Urinary bladder (tissue), 3 donors: ENCODE measurements at regions not wholly inside any gene's neighbourhood (a gene's known extent, or its start where the extent isn't known, plus 50 kb on each side); places are given as distances from the start of the nearest gene placed in this dataset.

ENCODE experiments used
- DNase-seq: peaks from one replicate; pipeline ENCODE4 v3.0.0-alpha.2; 2015; ENCODE audit errors: extremely low spot score
- H3K27ac ChIP-seq: one replicate; pipeline ENCODE4 v1.5.1; 2013; ENCODE audit warnings: low read depth, mild to moderate bottlenecking, moderate library complexity
- H3K36me3 ChIP-seq: one replicate; pipeline ENCODE4 v1.6.1; 2013; ENCODE audit warnings: mild to moderate bottlenecking, moderate library complexity; ENCODE audit not compliant: insufficient read depth
- H3K4me1 ChIP-seq: one replicate; pipeline ENCODE4 v1.6.1; 2013; ENCODE audit warnings: mild to moderate bottlenecking, moderate library complexity; ENCODE audit not compliant: insufficient read depth
- H3K4me3 ChIP-seq: one replicate; pipeline ENCODE4 v1.5.1; 2013; ENCODE audit warnings: low read depth, low read length
- WGBS: extraction: QIAGEN DNeasy Blood & Tissue Kit; methylation state at CpG from one replicate; pipeline ENCODE4 v1.1.7; 2013; 5-methylcytosine and 5-hydroxymethylcytosine counted together
- donor health status: healthy with polysubstance abuse.
- donor health status: healthy.

GRCh38 chr9:14511452-14511851 is 181.8 kb downstream of the ZDHHC21 start:
- Histone ChIP-seq H3K4me1 (no peaks in the 10 kb centered on the region), H3K4me3 (no peak overlapping the region)

GRCh38 chr9:14508884-14509283 is 184.3 kb downstream of the ZDHHC21 start:
- no peaks in the 10 kb centered on the region for H3K4me1 ChIP-seq
- H3K36me3 ChIP-seq, result no peaks in the 10 kb centered on the region
- H3K27ac ChIP-seq, result no peak overlapping the region
- no peak for DNase-seq
- WGBS, result 70% methylated on average over 2 of the region's 2 CpGs
- H3K4me3 ChIP-seq, result no peak overlapping the region

More at GRCh38 chr9:14511452-14511851, 181.8 kb downstream of the ZDHHC21 start:
- H3K27ac ChIP-seq, result no peak overlapping the region
- no peak for DNase-seq
- no peaks in the 10 kb centered on the region for H3K36me3 ChIP-seq

GRCh38 chr9:14501366-14501765 is 187.4 kb upstream of the NFIB start:
- WGBS, result 81% methylated on average over 4 of the region's 4 CpGs
- Histone ChIP-seq H3K36me3 (no peaks in the 10 kb centered on the region), H3K27ac (no peak overlapping the region), H3K4me1 (no peaks in the 10 kb centered on the region), H3K4me3 (no peak overlapping the region)
- no peak for DNase-seq

- Histone ChIP-seq H3K27ac (no peak overlapping the region), H3K4me1 (no peaks in the 10 kb centered on the region), H3K4me3 (no peak overlapping the region), H3K36me3 (no peaks in the 10 kb centered on the region)
- no peak for DNase-seq
- 72% methylated on average over 9 of the region's 9 CpGs for WGBS
These were observed 186.8 kb upstream of the NFIB start for GRCh38 chr9:14500705-14501104.

- Histone ChIP-seq H3K27ac (no peak overlapping the region), H3K4me3 (no peak overlapping the region), H3K36me3 (no peaks in the 10 kb centered on the region), H3K4me1 (no peaks in the 10 kb centered on the region)
- no peak for DNase-seq
- 93% methylated on average over 6 of the region's 6 CpGs for whole genome bisulfite sequencing
These were observed 186.0 kb upstream of the NFIB start for GRCh38 chr9:14499976-14500375.

- DNase-seq, result no peak
- Histone ChIP-seq H3K4me1 (no peaks in the 10 kb centered on the region), H3K4me3 (no peak overlapping the region), H3K27ac (no peak overlapping the region), H3K36me3 (no peaks in the 10 kb centered on the region)
- whole genome bisulfite sequencing, result 92% methylated on average over 5 of the region's 5 CpGs
These were observed 184.9 kb upstream of the NFIB start for GRCh38 chr9:14498824-14499223.

GRCh38 chr9:14497476-14497875 is 183.5 kb upstream of the NFIB start:
- no peak overlapping the region for H3K4me3 ChIP-seq
- no peaks in the 10 kb centered on the region for H3K36me3 ChIP-seq
- no peaks in the 10 kb centered on the region for H3K4me1 ChIP-seq
- no peak for DNase-seq
- WGBS, result 68% methylated on average over 1 of the region's 1 CpG
- no peak overlapping the region for H3K27ac ChIP-seq

GRCh38 chr9:14488421-14489190 is 174.7 kb upstream of the NFIB start:
- Histone ChIP-seq H3K4me1 (no peaks in the 10 kb centered on the region), H3K27ac (no peak overlapping the region), H3K36me3 (no peaks in the 10 kb centered on the region), H3K4me3 (no peak overlapping the region)
- DNase-seq, result no peak
- 87% methylated on average over 3 of the region's 3 CpGs for WGBS

- Histone ChIP-seq H3K36me3 (no peaks in the 10 kb centered on the region), H3K27ac (no peak overlapping the region), H3K4me1 (no peaks in the 10 kb centered on the region), H3K4me3 (no peak overlapping the region)
- WGBS, result 92% methylated on average over 6 of the region's 6 CpGs
- no peak for DNase-seq
These were observed 173.7 kb upstream of the NFIB start for GRCh38 chr9:14487547-14488185.

- WGBS, result 87% methylated on average over 5 of the region's 5 CpGs
- Histone ChIP-seq H3K27ac (no peak overlapping the region), H3K36me3 (no peaks in the 10 kb centered on the region), H3K4me3 (no peak overlapping the region), H3K4me1 (no peaks in the 10 kb centered on the region)
- DNase-seq, result no peak
These were observed 171.4 kb upstream of the NFIB start for GRCh38 chr9:14485366-14485765.

GRCh38 chr9:14482856-14483255 is 168.9 kb upstream of the NFIB start:
- no peak overlapping the region for H3K27ac ChIP-seq
- no peaks in the 10 kb centered on the region for H3K36me3 ChIP-seq
- H3K4me3 ChIP-seq, result no peak overlapping the region
- DNase-seq, result no peak
- WGBS, result 78% methylated on average over 3 of the region's 3 CpGs
- no peaks in the 10 kb centered on the region for H3K4me1 ChIP-seq

GRCh38 chr9:14480526-14480925 is 166.6 kb upstream of the NFIB start:
- H3K4me1 ChIP-seq, result no peaks in the 10 kb centered on the region
- H3K4me3 ChIP-seq, result no peak overlapping the region
- WGBS, result 68% methylated on average over 3 of the region's 3 CpGs
- DNase-seq, result no peak
- H3K36me3 ChIP-seq, result no peaks in the 10 kb centered on the region
- H3K27ac ChIP-seq, result no peak overlapping the region

- Histone ChIP-seq H3K4me1 (no peaks in the 10 kb centered on the region), H3K27ac (no peak overlapping the region), H3K36me3 (no peaks in the 10 kb centered on the region), H3K4me3 (no peak overlapping the region)
- no peak for DNase-seq
- WGBS, result 98% methylated on average over 1 of the region's 1 CpG
These were observed 165.2 kb upstream of the NFIB start for GRCh38 chr9:14479163-14479560.
